Loucy (cell line): ENCODE measurements at regions not wholly inside any gene's neighbourhood (a gene's known extent, or its start where the extent isn't known, plus 50 kb on each side); places are given as distances from the start of the nearest gene placed in this dataset.

ENCODE experiments used
- H2AFZ ChIP-seq: fragments of 200-600 bp; sonication (generic); 2 replicates; pipeline ENCODE4 v1.6.0; 2016; ENCODE audit warnings: antibody characterized with exemption, mild to moderate bottlenecking, low read length, moderate library complexity
- H3F3A ChIP-seq: fragments of 200-600 bp; 2 replicates; pipeline ENCODE4 v1.6.0; 2016; ENCODE audit warnings: antibody characterized with exemption, low read depth, mild to moderate bottlenecking
- H3K27me3 ChIP-seq: fragments of 200-600 bp; sonication (generic); 2 replicates; pipeline ENCODE4 v1.6.1; 2014; ENCODE audit warnings: low read length, mild to moderate bottlenecking; ENCODE audit not compliant: insufficient read depth, poor library complexity, severe bottlenecking
- H3K36me3 ChIP-seq: fragments of 200-600 bp; sonication (generic); 2 replicates; pipeline ENCODE4 v1.6.1; 2016; ENCODE audit warnings: low read length; ENCODE audit not compliant: insufficient read depth
- H3K4me1 ChIP-seq: fragments of 200-600 bp; sonication (generic); 2 replicates; pipeline ENCODE4 v1.5.1; 2014; ENCODE audit warnings: low read length, mild to moderate bottlenecking; ENCODE audit not compliant: insufficient read depth, poor library complexity, severe bottlenecking
- H3K4me2 ChIP-seq: fragments of 200-600 bp; sonication (generic); 2 replicates; pipeline ENCODE4 v1.6.0; 2014; ENCODE audit warnings: antibody characterized with exemption, low read length, low read depth, mild to moderate bottlenecking; ENCODE audit not compliant: poor library complexity, severe bottlenecking
- H3K4me3 ChIP-seq: fragments of 200-600 bp; sonication (generic); 2 replicates; pipeline ENCODE4 v1.5.1; 2014; ENCODE audit warnings: low read length, mild to moderate bottlenecking, mixed read lengths; ENCODE audit not compliant: poor library complexity, severe bottlenecking
- H3K79me2 ChIP-seq: fragments of 200-600 bp; sonication (generic); 2 replicates; pipeline ENCODE4 v1.6.1; 2014; ENCODE audit warnings: low read length; ENCODE audit not compliant: insufficient read depth
- H3K9ac ChIP-seq: fragments of 200-600 bp; sonication (generic); 2 replicates; pipeline ENCODE4 v1.6.0; 2014; ENCODE audit warnings: mild to moderate bottlenecking, low read depth, low read length, moderate library complexity; ENCODE audit not compliant: poor library complexity, severe bottlenecking
- H3K9me2 ChIP-seq: fragments of 200-600 bp; sonication (generic); replicated peaks from 2 replicates; pipeline ENCODE4 v1.6.1; 2016; ENCODE audit warnings: low read depth, low read length, mixed read lengths
- H3K9me3 ChIP-seq: fragments of 200-600 bp; sonication (generic); 2 replicates; pipeline ENCODE4 v1.6.1; 2014; ENCODE audit warnings: mild to moderate bottlenecking, antibody characterized with exemption, low read length, low read depth; ENCODE audit not compliant: insufficient read depth
- H4K20me1 ChIP-seq: fragments of 200-600 bp; sonication (generic); 2 replicates; pipeline ENCODE4 v1.6.0; 2014; ENCODE audit warnings: antibody characterized with exemption, low read length, mild to moderate bottlenecking; ENCODE audit not compliant: insufficient read depth, poor library complexity, severe bottlenecking
- CTCF ChIP-seq: fragments of 200-600 bp; sonication (generic); conservative IDR thresholded peaks from 2 replicates; pipeline ENCODE4 v1.5.1; 2014; ENCODE audit warnings: mild to moderate bottlenecking, antibody characterized with exemption, low read length
- EZH2phosphoT487 ChIP-seq: fragments of 200-600 bp; IDR thresholded peaks from 2 replicates; pipeline ENCODE4 v1.6.1; 2018; ENCODE audit warnings: antibody characterized with exemption, mild to moderate bottlenecking, moderate library complexity, borderline replicate concordance

- H3F3A ChIP-seq: no peaks in the 10 kb centered on the region
- H3K4me1 ChIP-seq: no peaks in the 10 kb centered on the region
- no peaks in the 10 kb centered on the region for H3K9me3 ChIP-seq
- no peaks in the 10 kb centered on the region for H3K27me3 ChIP-seq
- H3K4me2 ChIP-seq: no peak overlapping the region
- no peak overlapping the region for H2AFZ ChIP-seq
- H3K79me2 ChIP-seq: no peaks in the 10 kb centered on the region
- H3K9me2 ChIP-seq: no peaks in the 10 kb centered on the region
- no peak overlapping the region for H3K9ac ChIP-seq
- H3K36me3 ChIP-seq: no peaks in the 10 kb centered on the region
- TF ChIP-seq EZH2phosphoT487: no peak
- TF ChIP-seq CTCF: no peak
- no peaks in the 10 kb centered on the region for H4K20me1 ChIP-seq
- no peak overlapping the region for H3K4me3 ChIP-seq
Observed at GRCh38 chr14:34299360-34299759, 162.7 kb downstream of the SPTSSA start.

GRCh38 chr14:34297786-34298520 lies 164.1 kb downstream of the SPTSSA start:
- Histone ChIP-seq H3K4me3 (no peak overlapping the region), H3K4me1 (no peaks in the 10 kb centered on the region), H3K9ac (no peak overlapping the region), H3K9me3 (no peaks in the 10 kb centered on the region), H3K36me3 (no peaks in the 10 kb centered on the region), H3K9me2 (no peaks in the 10 kb centered on the region), H3K27me3 (no peaks in the 10 kb centered on the region), H4K20me1 (no peaks in the 10 kb centered on the region), H3K79me2 (no peaks in the 10 kb centered on the region), H3F3A (no peaks in the 10 kb centered on the region), H3K4me2 (no peak overlapping the region), H2AFZ (no peak overlapping the region)
- TF ChIP-seq CTCF: no peak

- no peaks in the 10 kb centered on the region for H3K27me3 ChIP-seq
Observed at GRCh38 chr14:34283590-34283989, 178.4 kb downstream of the SPTSSA start.

More at GRCh38 chr14:34283590-34283989, 178.4 kb downstream of the SPTSSA start:
- Histone ChIP-seq H4K20me1 (no peaks in the 10 kb centered on the region), H3K4me2 (no peak overlapping the region), H3K9me3 (no peaks in the 10 kb centered on the region), H3K9me2 (no peaks in the 10 kb centered on the region), H3K79me2 (no peaks in the 10 kb centered on the region), H3K4me1 (no peaks in the 10 kb centered on the region), H3K36me3 (no peaks in the 10 kb centered on the region), H3K4me3 (no peak overlapping the region), H2AFZ (no peak overlapping the region), H3K9ac (no peak overlapping the region), H3F3A (no peaks in the 10 kb centered on the region)
- TF ChIP-seq EZH2phosphoT487: no peak
- no peak for TF ChIP-seq CTCF
